T follicular helper cell (primary cell): ENCODE measurements at regions not wholly inside any gene's neighbourhood (a gene's known extent, or its start where the extent isn't known, plus 50 kb on each side); places are given as distances from the start of the nearest gene placed in this dataset.

ENCODE experiments used
- DNase-seq: peaks from one replicate; pipeline ENCODE4 v3.0.0-alpha.2; 2020; ENCODE audit warnings: low read depth

DNA sequence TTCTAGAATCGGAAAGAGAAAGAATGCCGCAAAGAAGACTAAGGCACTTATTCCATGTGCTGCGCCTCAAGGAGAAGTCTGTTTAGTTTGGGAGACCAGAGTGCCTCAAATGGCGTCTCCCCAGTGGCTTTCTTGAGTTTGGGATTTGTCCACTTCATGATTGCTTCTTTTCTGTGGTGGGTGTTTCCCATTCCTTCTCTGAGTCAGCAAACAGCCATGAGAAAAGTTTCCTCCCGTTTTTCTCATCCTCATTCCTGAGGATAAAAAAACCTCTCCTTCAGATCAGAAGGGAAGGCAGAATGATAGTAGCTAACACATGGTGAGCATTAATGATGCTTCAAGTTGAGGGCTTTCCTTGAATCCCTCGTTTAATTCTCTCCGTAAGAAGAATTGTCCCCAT lies 275.9 kb upstream of the WWC1 start:
- no peak for DNase-seq

GRCh38 chr5:168017313-168017712 lies 274.1 kb upstream of the WWC1 start:
- DNase-seq: no peak

DNA sequence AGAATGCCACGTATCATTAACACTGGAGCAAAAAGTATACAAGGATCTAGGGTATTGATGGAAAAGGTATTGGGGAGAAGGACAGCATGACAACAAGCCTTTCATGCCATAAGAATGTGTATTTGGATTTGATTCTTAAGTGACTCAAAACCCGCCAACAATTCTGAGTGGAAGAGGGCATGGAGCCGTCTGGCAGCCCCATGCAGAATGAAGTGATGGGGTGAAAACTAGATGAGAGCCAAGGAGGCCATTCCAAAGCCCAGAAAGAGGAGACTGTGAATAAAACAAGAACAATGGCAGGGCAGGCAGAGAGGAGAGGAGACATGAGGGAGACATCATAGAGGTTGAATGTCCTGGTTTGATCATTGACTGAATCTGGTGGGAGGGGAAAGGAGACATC lies 272.3 kb upstream of the WWC1 start:
- DNase-seq: no peak

GRCh38 chr5:168020542-168021294 lies 270.7 kb upstream of the WWC1 start:
- no peak for DNase-seq

- no peak for DNase-seq
These were observed 268.8 kb upstream of the WWC1 start for GRCh38 chr5:168022446-168023169.

DNA sequence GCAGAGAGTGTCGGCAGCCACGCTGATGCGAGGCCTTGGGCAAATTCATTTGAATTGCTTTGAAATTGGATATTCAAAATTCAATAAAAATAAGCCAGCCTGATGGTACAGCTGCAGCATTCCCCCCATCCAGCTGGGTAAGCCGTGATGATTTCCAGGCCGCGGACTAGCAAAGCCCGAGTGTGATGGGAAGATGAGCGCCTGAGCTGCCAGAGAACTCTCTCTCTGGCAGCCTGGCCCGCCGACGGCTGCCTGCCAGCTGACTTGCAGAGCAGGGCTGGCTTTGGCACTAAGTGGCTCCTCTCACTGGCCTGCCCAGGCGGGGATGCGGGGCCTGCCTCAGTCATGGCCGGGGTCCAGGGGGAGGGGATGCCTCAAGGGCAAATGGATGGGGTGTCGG lies 268.3 kb upstream of the WWC1 start:
- DNase-seq: no peak

GRCh38 chr5:168024306-168024705 lies 267.1 kb upstream of the WWC1 start:
- no peak for DNase-seq

DNA sequence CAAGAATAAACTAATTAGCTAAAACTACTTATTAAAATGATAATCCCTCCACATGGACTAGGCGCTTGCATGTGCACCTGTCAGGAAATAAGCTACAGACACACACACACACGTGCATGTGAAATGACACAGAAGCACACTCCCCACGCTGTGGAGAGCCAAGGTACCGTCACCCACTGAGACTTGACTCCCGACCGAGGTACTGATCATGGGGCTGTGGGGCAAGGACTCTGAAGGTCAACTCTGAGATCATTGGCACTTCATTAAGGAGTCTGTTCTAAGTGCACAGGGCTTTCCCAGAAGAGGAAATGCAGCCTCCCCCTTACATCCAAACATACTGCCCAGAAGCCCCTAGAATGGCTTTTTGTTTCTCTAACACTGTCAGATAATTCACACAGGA lies 264.4 kb upstream of the WWC1 start:
- no peak for DNase-seq

GRCh38 chr5:168030912-168031311 lies 260.5 kb upstream of the WWC1 start:
- no peak for DNase-seq

DNA sequence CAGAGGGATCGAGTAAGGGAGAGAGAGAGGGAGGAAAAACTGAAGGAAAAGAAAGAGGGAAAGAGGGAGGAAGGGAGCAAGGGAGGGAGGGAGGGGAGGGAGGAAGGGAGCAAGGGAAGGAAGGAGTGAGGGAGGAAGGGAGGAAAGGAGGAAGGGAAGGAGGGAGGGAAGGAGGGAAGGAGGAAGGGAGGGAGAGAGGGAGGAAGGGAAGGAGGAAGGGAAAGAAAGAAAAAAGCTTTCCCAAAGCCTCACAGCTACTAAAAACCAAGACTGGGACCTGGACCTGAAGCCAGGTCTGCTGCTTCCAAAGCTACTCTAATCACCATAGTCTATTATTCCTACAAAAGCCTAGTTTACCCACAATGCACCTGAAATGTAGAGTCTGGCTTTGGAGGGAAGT lies 259.8 kb upstream of the WWC1 start:
- no peak for DNase-seq

GRCh38 chr5:168039039-168039438 lies 252.4 kb upstream of the WWC1 start:
- DNase-seq: no peak

GRCh38 chr5:168039566-168040248 lies 251.7 kb upstream of the WWC1 start:
- no peak for DNase-seq

- DNase-seq: no peak
These were observed 249.9 kb upstream of the WWC1 start for GRCh38 chr5:168041583-168041982.

- DNase-seq: no peak
These were observed 249.0 kb upstream of the WWC1 start for GRCh38 chr5:168042284-168043068.

DNA sequence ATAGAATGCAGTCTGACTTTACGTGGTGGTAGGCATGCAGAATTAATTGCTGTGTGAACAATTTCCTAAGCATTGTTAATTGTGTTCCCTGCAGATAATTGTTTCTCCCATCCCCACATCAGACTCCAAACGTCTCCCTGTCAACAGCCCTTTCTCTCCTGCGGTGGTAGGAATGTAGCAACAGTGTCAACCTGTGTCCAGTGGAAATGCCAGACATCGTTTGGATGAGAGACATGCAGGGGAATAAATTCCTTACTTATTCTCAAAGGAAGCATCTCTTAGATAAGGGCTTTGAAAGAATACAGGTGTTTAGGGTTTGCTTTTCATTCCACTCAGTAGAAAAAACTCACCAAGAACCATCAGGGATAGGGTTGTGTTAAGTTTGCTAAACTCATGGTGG lies 245.3 kb upstream of the WWC1 start:
- DNase-seq: no peak

GRCh38 chr5:168047043-168047668 lies 244.3 kb upstream of the WWC1 start:
- DNase-seq: no peak

- no peak for DNase-seq
These were observed 243.8 kb upstream of the WWC1 start for GRCh38 chr5:168047669-168048111.

GRCh38 chr5:168048486-168048885 lies 243.0 kb upstream of the WWC1 start:
- no peak for DNase-seq

GRCh38 chr5:168052686-168053085 lies 238.8 kb upstream of the WWC1 start:
- DNase-seq: no peak

DNA sequence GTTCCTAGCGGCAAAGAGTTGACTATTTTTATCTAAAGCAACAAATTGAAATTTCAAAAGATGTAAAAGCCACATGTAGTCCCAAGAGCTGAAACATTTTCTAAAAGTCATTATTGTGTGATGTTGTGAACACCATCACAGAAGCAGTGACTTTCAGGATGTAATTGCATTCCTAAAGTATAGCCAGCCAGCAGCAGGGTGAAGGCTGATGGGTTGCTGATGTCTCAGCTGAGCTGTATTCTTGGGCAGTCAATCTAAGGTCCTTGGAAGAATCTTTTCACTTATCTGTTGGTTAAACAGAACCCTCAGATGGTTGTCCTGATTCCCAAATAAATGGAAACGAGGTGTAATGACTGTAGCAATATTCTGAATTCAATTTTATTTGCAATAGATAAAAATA lies 237.4 kb upstream of the WWC1 start:
- DNase-seq: no peak

DNA sequence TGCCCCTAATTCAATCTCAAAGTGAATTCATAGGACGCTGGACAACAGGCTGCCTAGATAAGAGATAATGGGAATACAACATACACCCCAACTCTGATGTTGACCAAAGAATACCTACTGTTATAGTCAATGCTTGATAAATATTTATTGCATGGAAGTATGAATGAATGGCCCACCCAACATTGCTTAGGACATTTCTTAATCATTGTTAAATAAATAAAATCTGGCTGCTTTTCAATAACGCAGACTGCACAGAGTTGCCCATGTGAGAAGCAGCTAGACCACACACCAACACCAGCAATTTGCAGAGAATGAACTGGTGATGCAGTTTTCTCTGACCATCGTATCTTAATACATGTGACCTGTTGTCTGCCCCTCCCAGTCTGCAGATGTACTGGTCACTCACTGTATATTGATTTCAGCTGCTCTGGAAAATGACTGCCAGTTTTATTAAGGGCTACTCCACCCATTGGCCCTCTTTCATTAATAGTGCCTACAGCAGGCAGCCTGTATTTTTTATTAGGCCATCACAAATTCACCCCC lies 236.2 kb upstream of the WWC1 start:
- DNase-seq: no peak
